ENCODE measurements at regions not wholly inside any gene's neighbourhood (a gene's known extent, or its start where the extent isn't known, plus 50 kb on each side); places are given as distances from the start of the nearest gene placed in this dataset.

DNA sequence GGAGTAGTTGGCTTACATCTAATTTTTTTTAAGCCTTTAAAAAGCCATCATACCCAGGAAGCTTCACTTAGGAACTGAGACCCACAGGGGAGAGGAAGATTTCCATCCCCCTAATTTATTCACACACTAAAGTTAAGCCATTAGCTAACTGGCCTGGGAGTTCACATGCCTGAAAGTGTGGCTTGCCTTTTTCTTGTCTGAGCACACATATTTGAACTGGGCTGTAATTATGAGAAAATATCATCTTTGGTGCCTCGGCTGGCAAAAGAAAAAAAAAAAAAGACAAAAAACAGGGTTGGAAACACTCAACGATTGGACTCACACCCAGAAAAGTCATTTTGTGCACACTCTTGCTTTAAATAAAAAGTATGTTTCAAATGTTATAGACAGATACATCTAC, 847.3 kb downstream of the MAT2B start:
- no peak for DNase-seq (ENCODE audit: low spot score)

DNA sequence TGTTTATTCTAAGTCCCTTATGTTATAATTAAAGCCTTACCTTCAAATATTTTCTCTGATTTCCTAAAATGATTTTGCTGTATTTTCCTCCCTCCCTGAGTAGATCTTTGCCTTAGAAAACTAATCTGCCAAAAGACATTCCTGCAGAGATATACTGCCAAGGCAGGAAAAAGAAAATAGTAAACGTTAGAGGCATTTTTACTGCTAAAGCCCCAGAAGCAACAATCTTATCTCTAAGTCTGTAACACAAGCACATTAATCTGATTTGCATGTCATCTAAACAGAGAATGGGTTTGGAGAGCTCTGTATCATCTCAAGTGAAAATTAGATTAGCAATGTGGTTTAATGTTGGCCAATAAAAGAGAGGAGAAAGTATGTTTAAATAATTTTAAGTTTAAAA, 847.7 kb downstream of the MAT2B start:
- DNase-seq (ENCODE audit: low spot score), result no peak

DNA sequence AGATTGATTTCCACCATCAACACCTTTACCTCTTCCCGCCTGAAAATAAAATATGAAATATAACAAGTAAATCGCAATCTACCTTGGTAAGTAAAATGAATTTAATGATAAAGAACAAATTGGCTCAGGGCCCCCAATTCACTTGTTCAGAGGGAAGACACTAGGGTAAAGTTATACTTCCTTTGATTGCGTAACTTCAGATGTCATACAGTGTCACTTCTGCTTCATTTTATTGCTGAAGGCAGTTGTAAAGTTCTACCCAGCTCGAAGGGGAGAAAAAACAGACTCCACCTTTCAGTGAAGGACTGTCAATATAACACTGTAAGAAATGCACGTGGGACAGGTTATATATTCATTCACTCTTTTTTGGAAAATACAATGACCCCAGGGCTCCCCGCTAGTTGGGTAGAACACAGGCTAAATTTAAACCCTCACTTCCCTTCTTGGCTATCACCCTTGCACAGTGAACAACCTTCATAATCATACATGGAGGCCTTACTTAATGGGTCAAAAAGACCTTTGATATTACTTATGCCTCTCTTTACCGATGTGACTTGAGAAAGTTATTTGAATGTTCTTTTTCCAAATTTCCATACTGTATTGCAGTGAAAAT, 848.8 kb downstream of the MAT2B start:
- no peak for DNase-seq (ENCODE audit: low spot score)

- no peak for DNase-seq (ENCODE audit: low spot score)
Measured at GRCh38 chr5:164355267-164355830, 849.9 kb downstream of the MAT2B start.

GRCh38 chr5:164356790-164357189, 851.4 kb downstream of the MAT2B start:
- no peak for DNase-seq (ENCODE audit: low spot score)

- DNase-seq (ENCODE audit: low spot score), result no peak
Measured at GRCh38 chr5:164357395-164358033, 852.1 kb downstream of the MAT2B start.

DNA sequence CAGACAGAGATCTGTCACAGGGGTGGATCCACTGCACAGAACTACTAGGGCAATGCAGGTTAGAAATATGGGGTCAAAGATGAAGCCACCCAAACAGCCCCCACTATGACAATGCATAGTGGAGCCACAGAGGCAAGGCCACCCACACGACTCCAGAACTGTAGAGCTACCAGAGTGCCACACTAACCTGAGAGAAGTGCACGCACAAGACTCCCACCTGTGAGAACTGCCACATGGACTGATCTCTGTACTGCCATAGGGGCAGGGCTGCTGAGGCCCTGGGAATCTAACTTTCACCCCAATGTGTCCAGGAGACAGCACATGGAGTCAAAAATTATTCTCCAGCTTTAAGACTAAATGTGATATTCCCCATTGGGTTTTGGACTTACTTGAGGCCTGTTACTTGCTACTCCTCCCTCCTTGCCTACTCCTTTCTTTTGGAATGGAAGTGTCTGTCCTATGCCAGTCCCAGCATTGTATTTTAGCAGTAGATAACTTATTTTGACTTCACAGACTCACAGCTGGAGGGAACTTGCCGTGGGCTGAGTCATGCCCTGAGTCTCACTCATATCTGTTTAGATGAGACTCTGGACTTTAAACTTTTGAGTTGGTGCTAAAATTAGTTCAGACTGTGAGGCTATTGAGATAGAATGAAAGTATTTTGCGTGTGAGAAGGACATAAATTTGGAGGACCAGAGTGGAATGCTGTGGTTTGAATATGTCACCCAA, 853.3 kb downstream of the MAT2B start:
- no peak for DNase-seq (ENCODE audit: low spot score)

DNA sequence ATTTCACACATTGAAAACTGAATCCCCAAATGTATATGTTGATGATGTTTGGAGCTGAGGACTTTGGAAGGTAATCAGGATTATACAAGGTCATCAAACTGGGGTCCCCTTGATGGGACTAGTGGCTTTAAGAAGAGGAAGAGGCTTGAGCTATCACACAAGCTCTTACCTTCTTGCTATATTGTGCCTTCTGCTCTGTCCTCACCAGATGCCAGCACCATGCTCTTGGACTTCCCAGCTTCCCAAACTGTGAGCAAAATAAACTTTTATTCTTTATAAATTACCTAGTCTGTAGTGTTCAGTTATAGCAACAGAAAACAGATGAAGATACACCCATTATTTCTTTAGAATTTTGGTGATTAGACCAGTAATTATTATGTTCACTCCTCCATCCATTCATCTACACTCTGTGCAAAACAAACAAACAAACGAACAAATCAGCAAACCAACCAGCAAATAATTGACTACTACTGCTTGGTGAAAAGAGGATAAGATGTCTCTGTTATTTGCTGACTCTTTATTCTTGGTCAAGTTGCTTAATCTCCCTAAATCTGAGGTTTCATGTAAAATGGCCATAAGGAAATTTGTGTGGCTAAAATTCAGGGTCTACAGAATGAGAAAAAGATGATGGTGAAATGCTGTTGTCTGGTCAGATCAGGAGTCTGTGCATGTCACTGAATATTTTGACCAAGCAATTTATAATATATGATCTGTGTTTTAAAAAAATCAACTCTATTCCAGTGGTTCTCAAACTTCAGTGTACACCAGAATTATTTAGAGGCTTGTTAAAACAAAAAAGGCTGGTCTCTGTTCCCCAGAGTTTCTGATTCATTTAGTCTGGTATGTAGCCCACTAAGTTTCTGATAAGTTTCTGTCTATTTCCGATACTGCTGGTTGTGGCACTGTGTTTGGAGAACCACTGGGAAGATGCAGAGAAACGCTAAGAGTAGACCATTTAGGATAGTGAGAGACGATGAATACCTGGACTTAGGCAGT, 854.1 kb downstream of the MAT2B start:
- no peak for DNase-seq (ENCODE audit: low spot score)

DNA sequence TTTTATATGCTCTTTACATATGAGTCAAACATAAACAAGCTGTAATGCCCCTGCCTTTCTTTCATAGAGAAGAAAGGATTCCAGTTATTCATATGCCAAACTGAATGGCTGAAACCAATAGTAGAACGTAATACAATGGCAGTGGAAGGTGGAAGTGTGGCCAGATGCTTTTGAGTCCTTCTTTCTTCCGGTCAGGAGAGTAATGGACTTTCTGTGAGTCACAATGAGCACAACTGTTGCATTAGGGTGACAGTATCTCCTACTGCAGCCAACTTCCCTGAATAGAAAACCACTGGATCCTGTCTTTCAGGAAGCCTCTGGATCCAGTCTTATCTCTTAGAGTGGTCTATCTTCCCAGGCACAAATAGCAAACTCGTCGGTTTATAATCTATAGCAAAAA, 855.2 kb downstream of the MAT2B start:
- no peak for DNase-seq (ENCODE audit: low spot score)

DNA sequence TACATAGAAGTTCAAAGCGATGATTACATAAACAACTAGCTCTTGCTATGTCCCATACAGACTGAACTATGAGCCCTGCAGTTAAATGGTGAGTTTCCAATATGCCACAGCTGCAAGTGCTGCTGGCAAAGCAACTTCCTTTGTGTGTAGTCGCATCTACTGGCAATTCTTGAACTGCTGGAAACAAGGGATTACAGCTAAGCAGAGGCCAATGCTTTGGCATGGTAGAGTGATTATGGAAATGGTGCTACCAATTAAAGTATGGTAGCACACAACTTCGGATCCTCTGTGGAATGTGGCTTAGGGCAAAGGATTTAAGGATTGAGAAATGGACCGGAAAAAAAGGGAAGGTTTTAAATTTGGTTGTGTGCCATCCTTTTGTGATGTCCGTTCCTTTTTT, 856.6 kb downstream of the MAT2B start:
- DNase-seq (ENCODE audit: low spot score), result no peak

- DNase-seq (ENCODE audit: low spot score), result no peak
Measured at GRCh38 chr5:164362835-164363234, 857.4 kb downstream of the MAT2B start.

GRCh38 chr5:164364237-164365208, 859.1 kb downstream of the MAT2B start:
- no peak for DNase-seq (ENCODE audit: low spot score)

GRCh38 chr5:164370841-164371240, 865.4 kb downstream of the MAT2B start:
- DNase-seq (ENCODE audit: low spot score), result no peak

GRCh38 chr5:164372892-164373291, 867.5 kb downstream of the MAT2B start:
- no peak for DNase-seq (ENCODE audit: low spot score)

- DNase-seq (ENCODE audit: low spot score), result no peak
Measured at GRCh38 chr5:164373876-164374275, 868.5 kb downstream of the MAT2B start.

DNA sequence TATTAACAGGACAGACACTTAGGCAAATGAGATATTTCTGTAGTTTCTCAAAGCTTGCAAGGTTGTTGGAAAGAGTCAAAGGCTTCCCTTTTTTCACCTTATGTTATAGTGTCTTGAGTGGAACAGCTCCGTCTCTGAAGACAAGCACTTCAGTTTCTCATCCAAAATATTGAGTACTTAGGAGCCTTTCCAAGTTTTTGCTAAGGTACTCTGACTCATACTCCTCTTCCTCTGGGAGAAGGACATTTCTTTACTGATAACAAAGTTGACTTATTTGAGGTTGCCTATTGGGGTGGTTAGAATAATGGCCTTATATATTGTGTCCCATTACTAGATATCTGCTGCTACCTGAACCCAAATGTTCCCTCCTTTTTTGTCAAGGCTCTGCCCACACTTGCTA, 869.6 kb downstream of the MAT2B start:
- DNase-seq (ENCODE audit: low spot score), result no peak

GRCh38 chr5:164376843-164377242, 871.4 kb downstream of the MAT2B start:
- DNase-seq (ENCODE audit: low spot score), result no peak

DNA sequence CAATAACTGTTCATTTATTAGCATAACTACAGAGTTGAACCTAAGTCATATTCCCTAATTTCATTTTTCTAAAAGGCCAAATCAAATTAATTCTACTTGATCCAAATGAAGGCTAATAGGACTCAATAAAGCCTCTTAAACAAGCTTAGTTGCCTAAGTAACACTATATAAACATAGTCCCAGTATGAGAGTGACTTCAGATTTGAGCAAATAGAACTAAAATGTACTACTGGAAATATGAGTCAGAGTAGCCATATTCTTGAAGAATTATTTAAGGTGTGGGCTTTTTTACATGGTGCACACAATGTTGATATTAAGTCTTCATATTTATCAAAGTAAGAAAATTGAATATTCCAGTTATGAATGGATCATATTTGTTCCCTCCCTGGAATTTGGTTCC, 872.3 kb downstream of the MAT2B start:
- DNase-seq (ENCODE audit: low spot score), result no peak

- no peak for DNase-seq (ENCODE audit: low spot score)
Measured at GRCh38 chr5:164383662-164384061, 878.2 kb downstream of the MAT2B start.

- no peak for DNase-seq (ENCODE audit: low spot score)
Measured at GRCh38 chr5:164392531-164392930, 887.1 kb downstream of the MAT2B start.

DNA sequence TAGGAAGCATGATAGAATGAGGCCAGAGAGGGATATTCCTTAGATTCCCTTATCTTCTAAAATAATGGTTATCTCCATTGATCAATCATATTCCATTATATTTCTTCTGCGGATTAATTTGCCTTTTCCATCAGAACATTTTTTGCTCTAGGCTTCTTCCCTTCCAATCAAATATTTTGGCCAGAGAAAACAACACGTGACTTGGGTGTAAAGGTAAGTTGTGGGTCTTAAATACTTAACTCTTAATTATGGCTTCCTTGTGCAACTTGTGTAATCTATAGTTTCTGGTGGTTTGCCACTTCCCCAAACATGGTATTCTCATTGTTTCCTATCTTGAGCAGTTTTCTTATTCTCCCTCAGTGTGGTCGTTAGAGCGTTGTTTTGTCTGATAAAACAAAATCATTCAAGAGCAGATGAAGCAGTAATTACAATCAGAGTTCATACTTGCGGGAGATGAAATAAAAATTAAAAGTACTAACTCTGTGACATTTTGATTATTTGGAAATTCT, 889.3 kb downstream of the MAT2B start:
- DNase-seq (ENCODE audit: low spot score), result no peak

Measured in COLO829 (cell line).